SK-N-SH (cell line): ENCODE measurements at regions not wholly inside any gene's neighbourhood (a gene's known extent, or its start where the extent isn't known, plus 50 kb on each side); places are given as distances from the start of the nearest gene placed in this dataset.

Experiments used
- CTCF ChIA-PET: fragments of 300-600, 350-600 bp; formaldehyde crosslinking; extraction: SDS; loops from one replicate; lab custom pipeline; 2021; lab: Yijun Ruan, JAX
- POLR2A ChIA-PET: fragments of 350-600 bp; sonication (Branson Sonifier 250); formaldehyde crosslinking; extraction: SDS; loops from one replicate; lab custom pipeline; 2020; ENCODE audit warnings: antibody characterized with exemption, inconsistent platforms; lab: Yijun Ruan, JAX
- DNase-seq: peaks from one replicate; pipeline ENCODE4 v3.0.0; 2012
- H2AFZ ChIP-seq: fragments of 200-600 bp; sonication (generic); 2 replicates; pipeline ENCODE4 v1.8.1; 2016; ENCODE audit warnings: antibody characterized with exemption, mild to moderate bottlenecking, low read depth
- H3F3A ChIP-seq: fragments of 200-600 bp; sonication (generic); replicated peaks from 2 replicates; pipeline ENCODE3; 2016; ENCODE audit warnings: antibody characterized with exemption, mild to moderate bottlenecking; ENCODE audit not compliant: insufficient read depth
- H3K27ac ChIP-seq, 2 experiments: fragments of 200-500 bp in 1 of 2; fragments of 200-600 bp in 1 of 2; sonication (Bioruptor generic) in 1 of 2; sonication (generic), shearing (Covaris generic) in 1 of 2; 2 replicates each; pipeline versions ENCODE4 v1.5.1 to v1.6.1; 2014 to 2016; ENCODE audit warnings: low read depth in 2 of 2, inconsistent platforms in 1 of 2, low read length in 1 of 2, mild to moderate bottlenecking in 1 of 2, mixed read lengths in 1 of 2
- H3K27me3 ChIP-seq: fragments of 200-600 bp; sonication (generic), shearing (Covaris generic); 2 replicates; pipeline ENCODE4 v1.6.1; 2016; ENCODE audit warnings: mixed run types; ENCODE audit not compliant: insufficient read depth
- H3K36me3 ChIP-seq, 2 experiments: fragments of 200-500 bp in 1 of 2; fragments of 200-600 bp in 1 of 2; sonication (Bioruptor generic) in 1 of 2; sonication (generic) in 1 of 2; replicated peaks in 1 of 2; 2 replicates each; pipeline versions ENCODE3 to v1.5.1; 2014 to 2016; ENCODE audit warnings: low read length in 1 of 2, mild to moderate bottlenecking in 1 of 2; ENCODE audit not compliant: insufficient read depth in 2 of 2, control insufficient read depth in 1 of 2
- H3K4me1 ChIP-seq, 2 experiments: fragments of 200-500 bp in 1 of 2; fragments of 200-600 bp in 1 of 2; sonication (Bioruptor generic) in 1 of 2; sonication (generic), shearing (Covaris generic) in 1 of 2; 2 replicates each; pipeline versions ENCODE4 v1.5.1 to v1.6.1; 2014 to 2016; ENCODE audit warnings: low read depth in 1 of 2, low read length in 1 of 2, mixed run types in 1 of 2; ENCODE audit not compliant: insufficient read depth in 2 of 2, control insufficient read depth in 1 of 2
- H3K4me2 ChIP-seq: fragments of 200-600 bp; sonication (generic), shearing (Covaris generic); 2 replicates; pipeline ENCODE4 v1.6.1; 2017; ENCODE audit warnings: mixed run types
- H3K4me3 ChIP-seq, 2 experiments: fragments of 200-500 bp in 1 of 2; fragments of 200-600 bp in 1 of 2; sonication (Bioruptor generic) in 1 of 2; sonication (generic), shearing (Covaris generic) in 1 of 2; 2 replicates each; pipeline versions ENCODE4 v1.5.1 to v1.8.1; 2014 to 2016; ENCODE audit warnings: low read depth in 2 of 2, inconsistent platforms in 1 of 2, low read length in 1 of 2, mild to moderate bottlenecking in 1 of 2, mixed read lengths in 1 of 2, moderate library complexity in 1 of 2
- H3K79me2 ChIP-seq: fragments of 200-600 bp; sonication (generic); 2 replicates; pipeline ENCODE4 v1.8.1; 2017; ENCODE audit warnings: mild to moderate bottlenecking; ENCODE audit not compliant: insufficient read depth
- H3K9ac ChIP-seq: fragments of 200-600 bp; sonication (generic); 2 replicates; pipeline ENCODE4 v1.6.1; 2017; ENCODE audit warnings: mixed run types
- H3K9me2 ChIP-seq: fragments of 200-600 bp; sonication (generic); 2 replicates; pipeline ENCODE4 v1.6.1; 2017; ENCODE audit warnings: mixed run types
- H3K9me3 ChIP-seq: fragments of 200-600 bp; sonication (generic); 2 replicates; pipeline ENCODE4 v1.6.1; 2017; ENCODE audit warnings: mixed run types, mild to moderate bottlenecking, moderate library complexity
- H4K20me1 ChIP-seq: fragments of 200-600 bp; sonication (generic); 2 replicates; pipeline ENCODE4 v1.6.1; 2017; ENCODE audit warnings: mild to moderate bottlenecking, mixed run types; ENCODE audit not compliant: insufficient read depth
- CHD2 ChIP-seq: fragments of 150-350 bp; IDR thresholded peaks from 2 replicates; pipeline ENCODE4 v1.6.1; 2018; ENCODE audit warnings: low read length; ENCODE audit not compliant: partially characterized antibody
- ELF1 ChIP-seq: IDR thresholded peaks from 2 replicates; pipeline ENCODE4 v1.4.0; 2012
- EZH2phosphoT487 ChIP-seq: fragments of 200-600 bp; sonication (generic); IDR thresholded peaks from 2 replicates; pipeline ENCODE4 v1.6.1; 2017; ENCODE audit warnings: low read depth, mixed run types, mild to moderate bottlenecking, antibody characterized with exemption, moderate library complexity, borderline replicate concordance
- FOSL2 ChIP-seq: IDR thresholded peaks from 2 replicates; pipeline ENCODE4 v1.4.0; 2012; ENCODE audit warnings: low read depth, mild to moderate bottlenecking, moderate library complexity, borderline replicate concordance
- FOXJ3 ChIP-seq: sonication (generic); formaldehyde crosslinking; IDR thresholded peaks from 2 replicates; pipeline ENCODE4 v1.5.1; 2020; ENCODE audit warnings: mild to moderate bottlenecking, missing genetic modification reagents
- FOXM1 ChIP-seq: IDR thresholded peaks from 2 replicates; pipeline ENCODE4 v1.4.0; 2012; ENCODE audit warnings: low read depth, mild to moderate bottlenecking
- GABPA ChIP-seq: IDR thresholded peaks from 2 replicates; pipeline ENCODE4 v1.4.0; 2012; ENCODE audit warnings: low read depth, mild to moderate bottlenecking
- MXI1 ChIP-seq: IDR thresholded peaks from 2 replicates; pipeline ENCODE4 v1.6.1; 2012; ENCODE audit warnings: mild to moderate bottlenecking, low read depth, low read length, improper control_type of control experiment
- NFIC ChIP-seq: IDR thresholded peaks from 2 replicates; pipeline ENCODE4 v1.4.0; 2012; ENCODE audit warnings: borderline replicate concordance
- RAD21 ChIP-seq: IDR thresholded peaks from 2 replicates; pipeline ENCODE4 v1.6.1; 2012; ENCODE audit warnings: mild to moderate bottlenecking, low read length
- RXRA ChIP-seq: IDR thresholded peaks from 2 replicates; pipeline ENCODE4 v1.4.0; 2012; ENCODE audit warnings: low read depth, mild to moderate bottlenecking, borderline replicate concordance
- SMC3 ChIP-seq: IDR thresholded peaks from 2 replicates; pipeline ENCODE4 v1.6.1; 2012; ENCODE audit warnings: low read depth, low read length, improper control_type of control experiment
- TCF12 ChIP-seq: IDR thresholded peaks from 2 replicates; pipeline ENCODE4 v1.4.0; 2012
- TEAD4 ChIP-seq: IDR thresholded peaks from 2 replicates; pipeline ENCODE4 v1.4.0; 2012; ENCODE audit warnings: mild to moderate bottlenecking, borderline replicate concordance; ENCODE audit not compliant: insufficient read depth
- YY1 ChIP-seq: IDR thresholded peaks from 2 replicates; pipeline ENCODE4 v1.4.0; 2012; ENCODE audit warnings: low read depth, mild to moderate bottlenecking
- WGBS: methylation state at CpG from one replicate; pipeline ENCODE4 v1.1.6; 2017; ENCODE audit warnings: low lambda C conversion rate; 5-methylcytosine and 5-hydroxymethylcytosine counted together
- TF ChIP-seq, protein P1 (sequence below): IDR thresholded peaks from 2 replicates; pipeline ENCODE4 v1.4.0; 2012; ENCODE audit warnings: low read depth
- TF ChIP-seq, protein P2 (sequence below): IDR thresholded peaks from 2 replicates; pipeline ENCODE4 v1.4.0; 2012; ENCODE audit warnings: low read depth, borderline replicate concordance
- TF ChIP-seq, protein P3 (sequence below): IDR thresholded peaks from 2 replicates; pipeline ENCODE4 v1.4.0; 2012; ENCODE audit warnings: low read depth, borderline replicate concordance
- TF ChIP-seq, protein P4 (sequence below): fragments of 200-600 bp; sonication (generic); IDR thresholded peaks from 2 replicates; pipeline ENCODE4 v1.6.1; 2017; ENCODE audit warnings: antibody characterized with exemption, mild to moderate bottlenecking, moderate library complexity
- TF ChIP-seq, protein P5 (sequence below): IDR thresholded peaks from 2 replicates; pipeline ENCODE4; 2012

DNA sequence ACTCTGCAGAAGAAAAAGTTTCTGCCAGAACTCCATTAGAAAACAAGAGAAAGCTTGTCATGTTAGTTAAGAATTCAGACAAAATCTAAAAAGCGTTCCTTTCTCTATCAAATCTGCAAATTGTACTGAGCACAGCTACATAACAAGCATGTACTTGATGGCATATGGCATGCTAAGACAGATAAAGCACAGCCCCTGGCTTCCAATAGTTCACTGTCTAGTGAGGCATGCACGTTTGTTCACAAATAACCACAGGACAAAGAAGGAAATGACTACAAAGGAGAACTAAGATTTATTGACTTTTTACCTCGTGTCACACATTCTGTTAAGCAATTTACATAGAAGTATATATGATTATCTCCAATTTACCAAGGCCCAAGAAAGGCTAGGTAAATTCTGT is 518.2 kb upstream of the TLE4 start:
- H2AFZ ChIP-seq = no peak overlapping the region; the same call in 1 of the 2 replicates
- CTCF ChIA-PET = no interaction called here

DNA sequence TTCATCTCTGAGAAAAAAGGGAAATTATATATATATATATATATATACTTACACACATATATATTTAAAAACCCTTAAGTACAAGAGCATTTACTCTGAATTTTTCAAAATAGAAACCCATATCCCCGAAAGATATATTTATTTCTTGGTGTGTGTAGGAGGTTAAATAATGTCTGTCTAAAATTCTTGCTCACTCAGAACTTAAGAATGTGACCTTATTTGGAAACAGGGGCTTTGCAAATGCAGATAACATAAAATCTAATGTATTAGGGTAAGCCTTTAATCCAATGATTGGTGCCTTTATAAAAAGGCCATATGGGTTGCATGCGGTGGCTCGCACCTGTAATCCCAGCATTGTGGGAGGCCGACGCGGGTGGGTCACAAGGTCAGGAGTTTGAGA is 517.3 kb upstream of the TLE4 start:
- no peak for TF ChIP-seq FOSL2
- TF ChIP-seq, protein P1, sequence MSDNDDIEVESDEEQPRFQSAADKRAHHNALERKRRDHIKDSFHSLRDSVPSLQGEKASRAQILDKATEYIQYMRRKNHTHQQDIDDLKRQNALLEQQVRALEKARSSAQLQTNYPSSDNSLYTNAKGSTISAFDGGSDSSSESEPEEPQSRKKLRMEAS = no peak
- no peak for TF ChIP-seq EZH2phosphoT487
- TF ChIP-seq TEAD4 = no peak
- no peak for TF ChIP-seq MXI1
- TF ChIP-seq YY1 = no peak
- no peak for TF ChIP-seq FOXJ3 (CRISPR knock-in tag)
- TF ChIP-seq, protein P2, sequence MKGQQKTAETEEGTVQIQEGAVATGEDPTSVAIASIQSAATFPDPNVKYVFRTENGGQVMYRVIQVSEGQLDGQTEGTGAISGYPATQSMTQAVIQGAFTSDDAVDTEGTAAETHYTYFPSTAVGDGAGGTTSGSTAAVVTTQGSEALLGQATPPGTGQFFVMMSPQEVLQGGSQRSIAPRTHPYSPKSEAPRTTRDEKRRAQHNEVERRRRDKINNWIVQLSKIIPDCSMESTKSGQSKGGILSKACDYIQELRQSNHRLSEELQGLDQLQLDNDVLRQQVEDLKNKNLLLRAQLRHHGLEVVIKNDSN = no peak
- TF ChIP-seq, all 33 proteins: peak for 0
- Histone ChIP-seq H3F3A (no peaks in the 10 kb centered on the region), H3K27ac (no peak overlapping the region), H2AFZ (no peak overlapping the region), H3K4me2 (no peak overlapping the region), H3K4me1 (no peaks in the 10 kb centered on the region), H3K9ac (no peak overlapping the region), H3K4me3 (no peak overlapping the region), H3K36me3 (no peaks in the 10 kb centered on the region), H3K79me2 (no peaks in the 10 kb centered on the region), H3K9me2 (no peaks in the 10 kb centered on the region), H4K20me1 (no peaks in the 10 kb centered on the region), H3K9me3 (no peaks in the 10 kb centered on the region), H3K27me3 (no peaks in the 10 kb centered on the region)
- POLR2A ChIA-PET = no interaction called here
- WGBS = 96% methylated on average over 6 of the region's 6 CpGs
- CTCF ChIA-PET = no interaction called here
- DNase-seq = no peak

More for the DNA sequence above, 518.2 kb upstream of the TLE4 start:
- Histone ChIP-seq H3K4me1 (no peaks in the 10 kb centered on the region), H3K27me3 (no peaks in the 10 kb centered on the region), H3K79me2 (no peaks in the 10 kb centered on the region), H3K9me3 (no peaks in the 10 kb centered on the region), H3K4me3 (no peak overlapping the region), H3K9ac (no peak overlapping the region), H3F3A (no peaks in the 10 kb centered on the region), H3K36me3 (no peaks in the 10 kb centered on the region), H3K4me2 (no peak overlapping the region), H4K20me1 (no peaks in the 10 kb centered on the region), H3K9me2 (no peaks in the 10 kb centered on the region), H3K27ac (no peak overlapping the region)
- WGBS = 65% methylated on average over 3 of the region's 3 CpGs
- POLR2A ChIA-PET = no interaction called here
- TF ChIP-seq GABPA (no peak), RAD21 (no peak), CHD2 (no peak), YY1 (no peak), FOXJ3 (CRISPR knock-in tag) (no peak), NFIC (no peak), SMC3 (no peak), FOXM1 (no peak), ELF1 (no peak), TCF12 (no peak), RXRA (no peak)
- TF ChIP-seq, protein P3, sequence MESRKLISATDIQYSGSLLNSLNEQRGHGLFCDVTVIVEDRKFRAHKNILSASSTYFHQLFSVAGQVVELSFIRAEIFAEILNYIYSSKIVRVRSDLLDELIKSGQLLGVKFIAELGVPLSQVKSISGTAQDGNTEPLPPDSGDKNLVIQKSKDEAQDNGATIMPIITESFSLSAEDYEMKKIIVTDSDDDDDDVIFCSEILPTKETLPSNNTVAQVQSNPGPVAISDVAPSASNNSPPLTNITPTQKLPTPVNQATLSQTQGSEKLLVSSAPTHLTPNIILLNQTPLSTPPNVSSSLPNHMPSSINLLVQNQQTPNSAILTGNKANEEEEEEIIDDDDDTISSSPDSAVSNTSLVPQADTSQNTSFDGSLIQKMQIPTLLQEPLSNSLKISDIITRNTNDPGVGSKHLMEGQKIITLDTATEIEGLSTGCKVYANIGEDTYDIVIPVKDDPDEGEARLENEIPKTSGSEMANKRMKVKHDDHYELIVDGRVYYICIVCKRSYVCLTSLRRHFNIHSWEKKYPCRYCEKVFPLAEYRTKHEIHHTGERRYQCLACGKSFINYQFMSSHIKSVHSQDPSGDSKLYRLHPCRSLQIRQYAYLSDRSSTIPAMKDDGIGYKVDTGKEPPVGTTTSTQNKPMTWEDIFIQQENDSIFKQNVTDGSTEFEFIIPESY = no peak
- TF ChIP-seq, protein P4, sequence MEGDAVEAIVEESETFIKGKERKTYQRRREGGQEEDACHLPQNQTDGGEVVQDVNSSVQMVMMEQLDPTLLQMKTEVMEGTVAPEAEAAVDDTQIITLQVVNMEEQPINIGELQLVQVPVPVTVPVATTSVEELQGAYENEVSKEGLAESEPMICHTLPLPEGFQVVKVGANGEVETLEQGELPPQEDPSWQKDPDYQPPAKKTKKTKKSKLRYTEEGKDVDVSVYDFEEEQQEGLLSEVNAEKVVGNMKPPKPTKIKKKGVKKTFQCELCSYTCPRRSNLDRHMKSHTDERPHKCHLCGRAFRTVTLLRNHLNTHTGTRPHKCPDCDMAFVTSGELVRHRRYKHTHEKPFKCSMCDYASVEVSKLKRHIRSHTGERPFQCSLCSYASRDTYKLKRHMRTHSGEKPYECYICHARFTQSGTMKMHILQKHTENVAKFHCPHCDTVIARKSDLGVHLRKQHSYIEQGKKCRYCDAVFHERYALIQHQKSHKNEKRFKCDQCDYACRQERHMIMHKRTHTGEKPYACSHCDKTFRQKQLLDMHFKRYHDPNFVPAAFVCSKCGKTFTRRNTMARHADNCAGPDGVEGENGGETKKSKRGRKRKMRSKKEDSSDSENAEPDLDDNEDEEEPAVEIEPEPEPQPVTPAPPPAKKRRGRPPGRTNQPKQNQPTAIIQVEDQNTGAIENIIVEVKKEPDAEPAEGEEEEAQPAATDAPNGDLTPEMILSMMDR = no peak
- TF ChIP-seq, protein P5, sequence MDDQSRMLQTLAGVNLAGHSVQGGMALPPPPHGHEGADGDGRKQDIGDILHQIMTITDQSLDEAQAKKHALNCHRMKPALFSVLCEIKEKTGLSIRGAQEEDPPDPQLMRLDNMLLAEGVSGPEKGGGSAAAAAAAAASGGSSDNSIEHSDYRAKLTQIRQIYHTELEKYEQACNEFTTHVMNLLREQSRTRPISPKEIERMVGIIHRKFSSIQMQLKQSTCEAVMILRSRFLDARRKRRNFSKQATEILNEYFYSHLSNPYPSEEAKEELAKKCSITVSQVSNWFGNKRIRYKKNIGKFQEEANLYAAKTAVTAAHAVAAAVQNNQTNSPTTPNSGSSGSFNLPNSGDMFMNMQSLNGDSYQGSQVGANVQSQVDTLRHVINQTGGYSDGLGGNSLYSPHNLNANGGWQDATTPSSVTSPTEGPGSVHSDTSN = no peak
- DNase-seq = no peak
